ENCODE measurements at regions not wholly inside any gene's neighbourhood (a gene's known extent, or its start where the extent isn't known, plus 50 kb on each side); places are given as distances from the start of the nearest gene placed in this dataset.

GRCh38 chr5:160938532-160938931 lies 86.5 kb upstream of the ATP10B start:
- peak; percentile 70 for DNase-seq

- DNase-seq, result no peak
These were observed 85.6 kb upstream of the ATP10B start for GRCh38 chr5:160937570-160937969.

- no peak for DNase-seq
These were observed 83.8 kb upstream of the ATP10B start for GRCh38 chr5:160935776-160936175.

- DNase-seq, result no peak
These were observed 79.3 kb upstream of the ATP10B start for GRCh38 chr5:160931283-160931682.

DNA sequence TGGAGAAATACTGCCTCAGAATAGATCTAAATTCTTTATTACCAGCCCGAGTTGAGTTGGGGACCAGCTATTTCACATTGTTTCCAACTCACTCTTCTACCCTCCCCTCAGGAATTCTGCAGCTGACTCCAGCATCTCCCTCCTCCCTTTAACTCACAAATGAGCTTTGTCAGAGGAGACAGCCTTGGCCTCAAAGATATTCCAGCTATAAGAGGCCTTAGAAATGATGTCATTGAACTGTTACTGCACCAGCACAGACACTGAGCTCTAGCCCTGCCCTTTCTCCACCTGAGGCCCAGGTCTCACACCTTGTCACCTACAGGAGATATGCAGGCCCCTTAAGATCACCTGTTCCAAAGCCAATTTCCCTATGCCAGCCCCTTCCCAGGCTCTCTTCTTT lies 78.4 kb upstream of the ATP10B start:
- DNase-seq, result no peak

- no peak for DNase-seq
These were observed 77.9 kb upstream of the ATP10B start for GRCh38 chr5:160929906-160930305.

DNA sequence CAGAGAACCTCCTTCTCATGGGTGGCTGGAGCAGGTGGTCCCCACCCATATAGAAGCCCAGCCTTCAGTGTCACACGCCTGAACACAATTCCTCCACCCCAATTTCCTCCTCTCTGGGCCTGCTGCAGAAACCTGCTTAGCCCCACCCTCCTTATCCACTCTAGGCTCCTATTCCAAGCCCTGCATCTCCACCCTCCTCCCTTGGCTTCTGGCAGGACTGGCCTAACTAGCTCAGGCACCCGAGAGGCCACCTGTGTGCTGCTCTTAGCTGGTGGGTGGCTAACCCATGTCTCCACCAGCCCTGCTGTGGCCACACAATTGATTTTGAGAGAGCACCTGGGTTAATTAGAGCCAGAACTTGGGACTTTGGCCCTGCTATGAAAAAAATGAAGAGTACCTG lies 77.3 kb upstream of the ATP10B start:
- DNase-seq, result no peak

DNA sequence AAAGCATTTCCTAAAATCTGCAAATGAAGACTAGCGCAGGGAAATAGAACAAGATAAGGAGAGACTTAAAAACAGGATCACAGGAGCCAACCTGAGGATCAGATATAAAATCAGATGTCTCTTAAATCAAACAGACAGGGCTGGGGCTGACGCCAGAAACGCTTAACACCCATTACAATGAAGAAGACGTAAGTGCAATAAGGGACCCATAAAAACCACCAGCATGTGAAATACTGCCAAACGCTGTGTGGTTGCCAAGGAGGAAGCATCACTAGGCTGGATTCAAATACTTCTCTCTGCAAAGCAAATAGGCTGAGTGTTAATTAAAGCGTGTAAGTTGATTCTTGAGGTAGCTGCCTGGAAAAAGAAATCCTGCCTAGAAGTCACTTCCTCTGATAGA lies 74.4 kb upstream of the ATP10B start:
- peak; percentile 42 for DNase-seq

- DNase-seq, result no peak
These were observed 73.3 kb upstream of the ATP10B start for GRCh38 chr5:160925281-160925680.

DNA sequence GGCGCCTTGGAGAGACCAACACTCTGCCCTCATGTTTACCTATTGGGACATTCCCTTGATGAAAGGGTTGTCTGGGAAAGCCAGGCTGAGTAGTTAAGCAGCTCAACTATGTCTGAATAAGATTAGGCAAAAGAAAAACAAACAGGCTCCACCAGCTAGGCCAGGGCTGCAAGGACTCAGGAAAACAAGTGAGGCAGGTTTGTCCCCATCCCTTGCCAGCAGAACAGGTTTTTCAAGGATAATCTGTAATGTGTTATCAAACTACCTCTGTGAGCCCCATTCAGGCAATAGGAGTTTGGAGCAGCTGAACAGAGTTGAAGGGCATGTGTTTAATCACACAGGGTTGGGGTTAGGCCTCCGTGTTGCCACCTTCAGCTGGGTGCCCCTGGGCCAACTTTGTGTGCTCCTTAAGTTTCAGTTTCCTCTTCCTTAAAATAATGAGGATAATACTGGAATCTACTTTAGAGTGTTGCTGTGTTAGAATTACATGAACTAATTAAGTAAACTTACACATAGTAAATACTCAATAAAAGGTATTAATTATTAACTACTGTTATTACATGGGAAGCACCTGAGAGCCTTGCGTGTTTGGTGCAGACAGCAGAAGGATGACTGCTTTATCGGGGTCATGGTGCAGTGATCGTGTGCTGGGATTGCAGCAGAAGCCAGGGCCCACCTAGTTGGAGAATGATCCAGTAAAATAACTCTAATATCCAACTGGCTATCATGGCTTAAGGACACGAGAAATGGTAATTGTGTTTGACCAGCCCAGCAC lies 72.1 kb upstream of the ATP10B start:
- no peak for DNase-seq

DNA sequence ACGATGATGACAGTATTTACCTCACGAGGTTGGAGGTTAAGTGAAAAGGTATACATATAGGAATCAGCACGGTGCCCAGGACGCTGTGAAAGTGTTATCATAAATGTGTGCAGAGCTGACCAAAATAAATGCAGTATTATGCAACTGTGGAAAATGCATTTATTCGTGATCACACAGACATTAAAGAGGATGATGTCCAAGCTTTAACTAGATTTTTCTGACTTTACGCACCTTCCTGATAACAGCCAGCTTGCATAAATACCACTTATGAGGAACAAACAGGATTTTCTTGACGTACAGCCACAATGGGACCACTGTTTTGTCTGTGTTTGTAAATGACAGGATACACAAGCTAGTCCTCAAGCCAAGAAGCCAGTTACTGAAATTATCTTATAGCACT lies 71.4 kb upstream of the ATP10B start:
- no peak for DNase-seq

DNA sequence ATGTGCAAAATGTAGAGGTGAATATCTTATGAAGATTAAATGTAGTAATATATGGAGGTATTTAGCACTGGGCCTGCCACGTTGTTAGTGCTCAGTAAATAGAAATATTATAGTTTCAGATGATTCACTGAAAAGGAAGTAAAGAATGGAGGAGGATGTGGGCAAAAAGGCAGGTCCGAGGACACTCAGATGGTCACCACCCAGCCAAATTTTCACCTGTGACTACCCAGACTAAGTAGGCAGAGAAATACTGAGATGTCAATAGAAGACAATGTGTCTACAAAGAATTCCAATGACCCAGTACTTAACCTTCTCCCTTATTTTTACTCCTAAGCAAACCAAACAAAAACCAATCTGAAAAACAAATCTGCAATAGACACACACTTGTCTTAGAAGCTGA lies 70.3 kb upstream of the ATP10B start:
- DNase-seq, result no peak

DNA sequence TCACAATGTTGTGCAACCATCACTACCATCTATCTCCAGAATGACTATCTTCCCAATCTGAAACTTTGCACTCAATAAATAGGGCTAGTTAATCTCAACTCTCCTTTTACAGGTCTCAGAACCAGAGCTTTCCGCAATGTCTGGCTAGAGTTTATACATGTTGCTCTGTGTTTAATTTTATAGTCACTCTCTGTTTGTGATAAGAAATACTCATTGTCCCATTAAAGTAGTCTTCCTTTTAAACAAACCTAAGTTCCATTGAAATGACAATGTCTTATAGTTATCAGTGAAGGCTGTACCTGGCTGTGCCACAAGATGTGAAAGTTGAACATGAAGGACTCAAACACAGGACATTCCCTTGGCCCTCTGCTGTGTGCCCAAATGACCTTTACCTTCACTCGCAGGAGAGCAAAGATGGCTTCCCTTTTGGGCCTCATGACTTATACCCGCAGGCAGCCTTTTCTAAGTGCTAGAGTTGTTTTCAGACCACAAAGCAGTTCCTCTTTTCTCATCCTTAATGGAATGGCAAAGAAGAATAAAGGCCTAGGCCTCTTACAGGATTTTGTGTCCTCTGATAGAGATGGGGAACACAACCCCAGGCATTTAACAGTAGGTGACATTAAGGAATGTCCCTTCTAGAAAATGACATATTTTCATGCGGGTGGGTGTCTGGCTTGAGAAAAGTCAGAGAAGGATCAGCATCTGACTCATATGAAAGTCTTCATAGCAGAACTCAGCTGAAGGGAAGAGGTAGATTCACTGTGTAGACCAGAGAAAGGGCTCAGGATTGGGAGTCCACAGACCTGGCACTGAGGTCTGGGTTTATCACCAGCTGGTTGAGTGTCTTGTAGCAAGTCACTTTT lies 69.6 kb upstream of the ATP10B start:
- no peak for DNase-seq

DNA sequence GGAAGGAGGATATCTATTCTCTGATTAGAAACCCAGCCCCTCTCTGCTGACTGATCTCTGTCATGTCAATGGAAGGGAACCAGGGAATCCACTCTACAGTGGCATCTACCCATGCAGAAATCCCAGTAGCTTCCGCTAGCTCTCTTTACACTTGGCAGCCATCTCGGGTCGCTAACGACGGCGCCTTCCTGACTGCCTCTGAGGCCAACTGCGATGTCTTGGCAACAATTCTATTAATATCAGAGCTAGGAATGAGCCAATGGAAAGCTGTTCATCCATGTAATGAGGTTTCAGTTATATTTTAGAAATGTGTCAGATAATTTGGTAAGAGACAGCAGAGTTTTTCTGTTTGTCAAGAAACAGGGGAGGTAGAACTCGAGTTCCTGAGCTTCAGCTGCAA lies 67.6 kb upstream of the ATP10B start:
- DNase-seq, result no peak

DNA sequence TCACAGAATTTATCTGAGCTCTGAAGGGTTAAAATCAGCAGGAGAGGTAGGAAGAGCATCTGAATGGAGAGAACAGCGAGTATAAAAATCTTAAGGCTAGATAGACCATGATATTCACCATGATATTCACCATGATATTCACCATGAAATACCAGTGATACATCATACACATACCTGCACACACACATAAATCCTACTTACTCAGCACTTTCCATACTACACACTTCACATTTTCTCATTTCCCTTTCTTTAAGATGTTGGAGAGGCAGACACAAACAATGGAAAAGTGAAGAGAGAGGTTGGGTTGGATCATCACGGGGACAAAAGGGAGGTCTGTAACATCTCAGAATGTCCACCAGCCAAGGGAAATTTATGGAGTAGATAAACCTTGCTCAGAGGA lies 66.4 kb upstream of the ATP10B start:
- DNase-seq, result no peak

DNA sequence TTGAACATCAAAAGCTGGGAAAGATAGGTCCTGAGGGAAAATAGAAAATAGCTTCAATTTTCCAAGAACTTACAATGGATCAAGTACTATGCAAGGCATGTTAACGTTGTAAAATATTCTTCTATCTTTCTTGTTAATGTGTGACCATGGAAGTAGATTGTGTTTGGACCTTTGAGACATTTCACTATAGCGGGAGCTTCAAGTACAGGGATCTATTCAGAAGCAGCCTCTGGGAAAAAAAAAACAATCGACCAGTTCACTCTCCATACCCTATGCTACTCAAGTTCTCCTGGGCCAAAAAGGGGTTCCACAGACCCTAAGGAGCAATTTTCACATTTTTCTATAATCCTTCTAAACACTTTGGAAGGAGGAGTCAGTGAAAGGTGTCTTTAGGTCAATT lies 54.1 kb upstream of the ATP10B start:
- no peak for DNase-seq

GRCh38 chr5:160905285-160905684 lies 53.3 kb upstream of the ATP10B start:
- DNase-seq, result no peak

DNA sequence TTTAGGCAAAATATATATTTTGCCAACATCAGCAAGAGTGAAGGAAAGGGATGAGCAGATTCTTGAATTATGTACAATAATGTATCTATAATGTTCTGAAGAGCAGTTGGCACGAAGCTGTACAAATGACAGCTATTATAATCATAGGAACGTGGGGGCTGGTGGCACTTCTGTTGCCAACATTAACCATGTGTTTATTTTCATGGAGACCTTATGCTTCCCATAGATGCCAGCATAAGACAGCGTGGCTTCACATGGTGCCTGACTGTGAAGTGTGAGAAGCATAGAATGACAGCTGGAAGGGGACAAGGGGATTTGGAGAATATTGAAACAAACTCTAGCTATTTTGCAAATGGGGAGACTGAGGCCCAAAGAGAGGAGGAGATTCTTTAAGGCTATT lies 52.6 kb upstream of the ATP10B start:
- no peak for DNase-seq

GRCh38 chr5:160903551-160903950 lies 51.5 kb upstream of the ATP10B start:
- DNase-seq, result no peak

- no peak for DNase-seq
These were observed 51.1 kb upstream of the ATP10B start for GRCh38 chr5:160903076-160903475.

All from hematopoietic multipotent progenitor cell treated with erythropoietin and hydrocortisone succinate and interleukin-3 and kit ligand, for 4 days (in vitro differentiated cells).